G401.6 (cell line): ENCODE measurements at regions not wholly inside any gene's neighbourhood (a gene's known extent, or its start where the extent isn't known, plus 50 kb on each side); places are given as distances from the start of the nearest gene placed in this dataset.

Experiments used
- FAIRE-seq: peaks from 2 replicates; lab custom pipeline; 2012; peaks lifted over from hg19 to GRCh38; lab: Jason Lieb, UNC

GRCh38 chr18:24530630-24531111, 70.2 kb downstream of the HRH4 start:
- no peak for FAIRE-seq

DNA sequence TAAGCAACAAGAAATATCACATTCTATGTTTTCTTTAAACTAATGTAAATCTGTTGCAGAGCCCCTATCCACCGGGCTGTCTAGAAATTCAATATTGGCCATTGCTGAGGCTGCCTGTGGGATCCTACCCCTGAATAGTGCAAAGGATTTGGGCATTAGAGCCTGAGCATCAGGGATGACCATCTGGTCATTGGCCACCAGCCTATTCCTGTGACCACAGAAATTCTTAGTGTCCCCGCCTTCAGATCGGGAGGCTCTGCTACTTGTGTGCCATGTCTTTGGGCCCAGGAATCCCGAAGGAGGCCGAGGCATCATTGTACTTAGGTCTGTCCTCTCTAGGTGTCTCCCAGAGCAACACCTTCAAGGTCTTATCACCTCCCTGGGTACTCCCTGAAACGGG, 73.8 kb downstream of the HRH4 start:
- FAIRE-seq, result no peak

DNA sequence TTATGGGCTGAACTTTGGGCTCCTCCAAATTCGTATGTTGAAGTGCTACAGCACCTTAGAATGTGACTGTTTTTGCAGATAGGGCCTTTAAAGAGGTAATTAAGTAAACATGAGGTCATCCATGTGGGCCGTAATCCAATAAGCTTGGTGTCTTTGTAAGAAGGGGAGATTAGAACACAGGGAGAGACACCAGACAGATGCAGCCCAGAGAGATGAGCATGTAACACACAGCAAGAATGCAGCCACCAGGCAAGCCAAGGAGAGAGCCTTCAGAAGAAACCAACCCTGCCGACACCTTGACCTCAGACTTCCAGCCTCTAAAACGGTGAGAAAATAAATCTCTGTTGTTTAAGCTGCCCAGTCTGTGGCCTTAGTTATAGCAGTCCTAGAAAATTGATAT, 74.3 kb downstream of the HRH4 start:
- no peak for FAIRE-seq

GRCh38 chr18:24535527-24536295, 75.3 kb downstream of the HRH4 start:
- no peak for FAIRE-seq

GRCh38 chr18:24536326-24536725, 75.9 kb downstream of the HRH4 start:
- no peak for FAIRE-seq

GRCh38 chr18:24536834-24537233, 76.4 kb downstream of the HRH4 start:
- FAIRE-seq, result no peak

GRCh38 chr18:24538414-24539264, 78.2 kb downstream of the HRH4 start:
- FAIRE-seq, result no peak

- FAIRE-seq, result no peak
Observed at GRCh38 chr18:24539866-24540617, 79.6 kb downstream of the HRH4 start.

DNA sequence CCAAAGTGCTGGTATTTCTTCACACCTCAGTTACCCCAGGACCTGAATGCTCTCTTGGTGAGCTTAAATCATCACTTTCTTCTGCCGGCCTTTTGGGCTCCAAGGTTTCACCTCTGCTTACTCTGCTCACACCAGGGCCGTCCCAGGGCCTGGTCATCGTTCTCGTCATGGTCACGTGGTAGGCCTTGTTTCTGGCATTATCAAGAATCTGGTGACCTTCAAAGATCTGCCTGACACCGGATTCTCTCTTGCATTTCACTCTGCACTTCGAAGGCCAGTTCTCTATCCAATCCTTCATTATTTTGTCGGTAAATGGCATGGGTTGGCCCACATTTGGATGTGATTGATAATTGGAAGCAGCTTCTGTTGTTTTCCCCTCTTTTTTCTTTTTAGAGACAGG, 80.5 kb downstream of the HRH4 start:
- no peak for FAIRE-seq

DNA sequence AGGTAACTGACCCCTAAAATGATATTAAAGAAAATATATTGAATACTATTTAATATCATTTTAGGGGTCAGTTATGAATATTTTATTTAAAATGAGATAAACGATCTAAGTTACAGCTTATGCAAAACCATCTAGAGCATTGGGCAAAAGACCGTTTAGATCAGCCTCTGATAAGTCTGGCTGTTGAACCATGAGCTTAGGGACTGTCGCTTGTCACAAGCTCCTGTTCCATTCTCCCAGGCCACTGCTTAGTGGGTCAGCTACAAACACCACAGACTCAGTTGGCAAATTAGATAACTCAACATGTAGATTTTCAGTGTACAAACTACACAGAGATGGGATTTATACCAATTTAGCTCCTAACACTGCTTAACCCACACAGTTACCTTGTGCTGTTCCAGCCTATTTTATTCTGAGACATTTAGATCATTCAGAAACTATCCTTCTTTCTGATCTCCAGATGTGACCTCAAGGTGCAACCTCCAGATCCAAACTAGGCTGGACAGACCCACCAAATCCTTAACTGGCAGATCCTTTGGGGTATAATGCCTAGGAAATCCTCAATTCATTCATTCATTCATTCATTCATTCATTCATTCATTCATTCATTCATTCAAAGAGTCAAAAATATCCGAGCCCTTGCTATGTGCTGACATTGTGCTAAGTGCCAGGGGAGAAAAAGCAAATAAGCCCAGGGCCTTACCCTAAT, 82.8 kb downstream of the HRH4 start:
- FAIRE-seq, result no peak

GRCh38 chr18:24543795-24544498, 83.5 kb downstream of the HRH4 start:
- peak; percentile 97 for FAIRE-seq

GRCh38 chr18:24544949-24545348, 84.5 kb downstream of the HRH4 start:
- FAIRE-seq, result no peak

DNA sequence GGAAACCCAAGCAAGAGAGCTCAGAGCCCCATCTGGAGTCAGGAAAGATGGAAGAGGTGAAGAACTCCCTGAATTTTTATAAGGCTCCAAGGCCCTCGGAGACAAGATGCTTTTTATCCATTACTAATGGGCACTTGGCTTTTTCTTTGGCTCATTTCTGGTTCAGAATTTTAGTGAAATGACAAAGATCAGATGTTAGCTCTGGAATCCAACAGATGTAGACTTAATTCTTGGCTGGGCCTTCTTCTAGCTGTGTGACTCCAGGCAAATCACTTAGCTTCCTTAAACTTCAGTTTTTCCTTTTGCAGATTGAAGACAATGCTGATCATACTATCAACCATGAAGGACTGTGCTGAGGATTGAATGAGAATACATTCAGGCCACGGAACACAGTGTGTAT, 85.2 kb downstream of the HRH4 start:
- FAIRE-seq, result no peak

- FAIRE-seq, result no peak
Observed at GRCh38 chr18:24546307-24546706, 85.9 kb downstream of the HRH4 start.

- no peak for FAIRE-seq
Observed at GRCh38 chr18:24548583-24548982, 88.1 kb downstream of the HRH4 start.

DNA sequence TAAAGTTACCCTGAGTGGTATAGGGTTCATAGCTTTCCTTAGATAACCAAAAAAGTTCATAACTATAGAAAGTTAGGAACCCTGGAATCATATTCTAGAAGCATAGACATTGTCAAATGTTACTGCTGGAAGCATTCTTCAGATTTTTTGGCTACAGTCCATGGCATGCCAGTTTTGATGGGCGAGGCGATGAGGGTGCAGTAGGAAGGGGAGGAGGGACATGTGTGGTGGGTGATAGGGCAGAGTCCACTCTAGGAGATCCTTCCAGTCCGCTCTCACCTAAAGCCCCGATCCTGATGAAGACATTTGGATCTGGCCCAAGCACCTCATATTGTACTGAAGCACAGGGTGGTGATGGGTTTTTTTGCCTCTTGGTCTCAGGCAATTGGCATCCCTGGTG, 91.8 kb downstream of the HRH4 start:
- no peak for FAIRE-seq

DNA sequence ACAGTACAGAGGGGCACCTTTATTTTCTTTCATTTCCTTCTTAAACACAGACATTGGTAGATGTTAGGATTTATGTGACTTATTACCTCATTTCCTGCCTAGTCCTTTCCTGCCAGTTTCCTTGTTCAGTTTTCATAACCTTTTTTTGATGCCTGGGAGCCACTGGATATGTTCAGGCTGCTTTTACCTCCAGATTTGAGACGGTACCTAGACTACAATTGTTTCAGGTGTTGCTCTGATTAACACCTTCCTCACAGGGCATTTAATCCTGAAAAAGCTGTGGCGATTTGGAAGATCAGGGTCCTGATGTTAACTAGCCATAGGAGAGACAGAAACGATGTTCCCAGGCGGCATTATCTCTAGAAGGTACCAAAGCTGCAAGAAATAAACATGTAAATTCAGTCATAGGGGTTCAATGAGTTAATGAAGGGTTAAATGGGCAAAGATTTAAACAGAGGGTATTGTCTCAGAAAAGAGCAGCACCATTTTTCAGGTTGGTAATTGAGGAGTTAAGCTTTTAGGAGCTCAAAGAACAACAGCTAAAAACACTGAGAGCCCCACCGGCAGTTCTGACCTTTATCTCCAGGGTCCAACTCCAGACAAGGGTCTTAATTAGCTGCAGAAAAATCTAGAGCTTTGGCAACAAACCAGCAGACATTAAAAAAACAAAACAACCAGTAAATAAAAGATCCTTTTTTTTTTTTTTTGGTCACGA, 93.3 kb downstream of the HRH4 start:
- peak; percentile 94 for FAIRE-seq

GRCh38 chr18:24558403-24558802, 98.0 kb downstream of the HRH4 start:
- FAIRE-seq, result peak; percentile 61

DNA sequence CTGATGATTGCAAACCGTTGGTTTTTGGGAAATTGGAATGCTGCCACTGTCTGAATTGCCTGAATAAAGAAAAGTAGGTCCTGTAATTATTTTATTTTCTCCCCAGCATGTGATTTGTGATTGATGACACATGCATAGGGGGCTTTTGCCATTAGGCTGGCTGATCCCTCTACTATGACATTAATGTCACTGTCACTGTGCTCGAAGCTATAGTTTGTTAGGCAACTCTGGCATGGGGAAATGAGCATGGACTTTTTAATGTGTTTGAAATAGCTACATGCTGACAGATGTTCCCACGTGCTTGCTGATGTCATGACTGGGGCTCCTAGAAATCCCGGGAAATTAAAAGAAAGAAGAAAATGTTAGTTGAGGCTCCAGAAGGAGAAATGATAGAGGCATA, 99.1 kb downstream of the HRH4 start:
- FAIRE-seq, result peak; percentile 98

DNA sequence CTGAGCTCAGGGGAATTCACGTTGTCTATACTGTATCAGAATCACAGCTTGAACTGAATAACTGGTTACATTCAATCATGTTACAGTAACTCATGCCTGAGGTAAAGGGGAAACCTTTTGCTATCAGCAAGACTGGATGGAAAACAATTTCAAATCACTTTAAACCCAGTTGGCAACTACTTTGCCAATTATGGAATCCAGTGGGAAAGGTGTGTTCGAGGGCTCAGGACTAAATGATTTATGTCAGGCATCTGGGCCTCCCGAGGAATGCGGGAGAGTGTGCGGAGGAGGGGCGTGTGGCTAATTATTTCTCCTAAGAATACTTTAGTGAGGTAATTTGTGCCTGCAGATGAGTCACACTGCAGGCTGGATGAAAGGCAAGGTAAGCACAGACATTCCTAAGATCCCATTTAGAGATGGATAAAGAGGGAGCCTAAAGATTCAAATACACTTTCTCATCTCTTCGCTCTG, 100.1 kb downstream of the HRH4 start:
- FAIRE-seq, result peak; percentile 99
